SJSA1 (cell line): ENCODE measurements at regions not wholly inside any gene's neighbourhood (a gene's known extent, or its start where the extent isn't known, plus 50 kb on each side); places are given as distances from the start of the nearest gene placed in this dataset.

ENCODE experiments used
- DNase-seq, 2 experiments: peaks; one replicate each; pipeline ENCODE4 v3.0.0-alpha.2; 2015 to 2020; ENCODE audit warnings: low spot score in 2 of 2, low read depth in 1 of 2
- H3K27ac ChIP-seq: fragments of 250-450 bp; sonication (Bioruptor Pico); 2 replicates; pipeline ENCODE4 v1.5.1; 2020; ENCODE audit warnings: mild to moderate bottlenecking, moderate library complexity
- H3K27me3 ChIP-seq: fragments of 250-450 bp; sonication (Bioruptor Pico); replicated peaks from 2 replicates; pipeline ENCODE4 v1.5.1; 2020; ENCODE audit warnings: mild to moderate bottlenecking, moderate library complexity
- H3K36me3 ChIP-seq: fragments of 250-450 bp; sonication (Bioruptor Pico); 2 replicates; pipeline ENCODE4 v1.5.1; 2020; ENCODE audit warnings: mild to moderate bottlenecking
- H3K4me1 ChIP-seq: fragments of 250-450 bp; sonication (Bioruptor Pico); replicated peaks from 2 replicates; pipeline ENCODE4 v1.6.1; 2021; ENCODE audit warnings: mild to moderate bottlenecking
- H3K4me3 ChIP-seq: fragments of 250-450 bp; sonication (Bioruptor Pico); 2 replicates; pipeline ENCODE4 v1.5.1; 2020; ENCODE audit warnings: mild to moderate bottlenecking
- H3K9me3 ChIP-seq: fragments of 250-450 bp; sonication (Bioruptor Pico); replicated peaks from 2 replicates; pipeline ENCODE4 v1.5.1; 2020; ENCODE audit warnings: mild to moderate bottlenecking

- no peaks in the 10 kb centered on the region for H3K9me3 ChIP-seq
- no peak for DNase-seq
- peaks cover 6% of the 10 kb centered on the region for H3K4me1 ChIP-seq
- H3K4me3 ChIP-seq, result no peak overlapping the region
- no peak overlapping the region for H3K27ac ChIP-seq
- no peaks in the 10 kb centered on the region for H3K27me3 ChIP-seq
- H3K36me3 ChIP-seq, result no peaks in the 10 kb centered on the region
Observed at GRCh38 chr5:96285823-96286222, 147.2 kb downstream of the PCSK1 start.

GRCh38 chr5:96284727-96285389 lies 148.2 kb downstream of the PCSK1 start:
- Histone ChIP-seq H3K27ac (no peak overlapping the region), H3K9me3 (no peaks in the 10 kb centered on the region), H3K4me3 (no peak overlapping the region), H3K36me3 (no peaks in the 10 kb centered on the region), H3K27me3 (no peaks in the 10 kb centered on the region), H3K4me1 (peaks cover 16% of the 10 kb centered on the region)
- DNase-seq, result no peak

- DNase-seq, result no peak
Observed at GRCh38 chr5:96283589-96283988, 149.5 kb downstream of the PCSK1 start.

GRCh38 chr5:96282020-96282419 lies 151.0 kb downstream of the PCSK1 start:
- Histone ChIP-seq H3K27me3 (no peaks in the 10 kb centered on the region), H3K9me3 (no peaks in the 10 kb centered on the region), H3K27ac (no peak overlapping the region), H3K36me3 (no peaks in the 10 kb centered on the region), H3K4me3 (no peak overlapping the region), H3K4me1 (peaks cover 23% of the 10 kb centered on the region)
- DNase-seq, result no peak

More at GRCh38 chr5:96283589-96283988, 149.5 kb downstream of the PCSK1 start:
- H3K27me3 ChIP-seq, result no peaks in the 10 kb centered on the region
- H3K4me3 ChIP-seq, result no peak overlapping the region
- H3K36me3 ChIP-seq, result no peaks in the 10 kb centered on the region
- H3K27ac ChIP-seq, result no peak overlapping the region
- peaks cover 23% of the 10 kb centered on the region for H3K4me1 ChIP-seq
- no peaks in the 10 kb centered on the region for H3K9me3 ChIP-seq

DNA sequence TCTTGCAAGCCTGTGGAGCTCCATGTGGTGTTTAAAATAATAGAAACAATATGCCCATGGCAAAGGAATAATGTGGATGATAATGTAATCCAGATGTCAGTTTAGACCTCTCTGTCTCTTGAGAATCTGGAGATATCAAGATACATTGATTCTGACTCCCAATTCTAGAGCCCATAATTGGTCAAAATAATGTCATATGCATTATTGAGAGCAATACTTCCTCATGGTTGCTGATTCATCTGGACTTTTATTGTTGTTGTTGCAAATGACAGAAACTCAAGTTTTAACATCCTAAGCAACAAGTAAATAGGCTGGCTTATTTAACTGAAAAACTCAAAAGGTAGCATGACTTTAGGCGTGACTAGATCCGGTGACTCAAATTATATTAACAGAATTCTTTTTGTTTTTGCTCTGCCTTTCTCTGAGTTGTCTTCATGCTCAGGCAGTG lies 152.1 kb downstream of the PCSK1 start:
- Histone ChIP-seq H3K36me3 (no peaks in the 10 kb centered on the region), H3K4me3 (no peak overlapping the region), H3K9me3 (no peaks in the 10 kb centered on the region), H3K4me1 (peaks cover 23% of the 10 kb centered on the region), H3K27ac (no peak overlapping the region), H3K27me3 (no peaks in the 10 kb centered on the region)
- peak in 1 of 2 experiments; percentile 6 for DNase-seq

DNA sequence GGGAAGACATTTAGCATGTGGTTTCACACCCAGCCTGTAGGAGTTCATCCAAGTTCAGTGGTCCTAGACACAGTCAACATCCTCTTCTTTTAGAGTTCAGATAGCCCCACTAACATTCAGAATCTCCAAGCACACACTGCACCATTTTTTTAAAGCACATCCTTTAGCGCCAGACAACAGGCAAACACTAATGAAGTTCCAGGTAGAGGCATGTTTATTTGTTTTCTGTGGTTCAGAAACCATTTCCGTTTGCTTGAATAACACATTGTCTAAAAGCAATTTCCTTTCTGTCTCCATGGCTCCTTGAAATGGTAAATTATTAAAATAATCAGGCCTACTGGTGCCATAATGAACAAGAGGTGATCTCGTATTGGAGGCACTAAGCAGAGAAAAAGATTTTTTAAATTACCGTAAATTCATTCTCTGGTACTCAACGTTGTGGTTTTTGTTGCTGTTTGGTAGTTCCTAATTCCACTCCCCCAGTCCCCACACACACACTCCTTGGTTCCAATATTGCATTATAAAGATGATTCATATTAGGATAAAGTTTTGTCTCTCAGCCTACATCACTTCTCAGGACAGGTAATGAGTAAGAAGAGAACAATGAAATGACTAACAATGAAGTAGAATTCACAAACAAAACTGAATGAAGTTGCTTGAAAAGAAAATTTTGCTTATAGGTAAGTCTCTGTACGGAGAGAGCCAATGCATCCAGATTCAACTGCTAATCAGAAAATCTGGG lies 153.1 kb downstream of the PCSK1 start:
- peak in 1 of 2 experiments; percentile 19 for DNase-seq
- H3K4me1 ChIP-seq, result peaks cover 23% of the 10 kb centered on the region
- H3K4me3 ChIP-seq, result no peak overlapping the region
- no peaks in the 10 kb centered on the region for H3K36me3 ChIP-seq
- H3K27me3 ChIP-seq, result no peaks in the 10 kb centered on the region
- no peak overlapping the region for H3K27ac ChIP-seq
- H3K9me3 ChIP-seq, result no peaks in the 10 kb centered on the region

DNA sequence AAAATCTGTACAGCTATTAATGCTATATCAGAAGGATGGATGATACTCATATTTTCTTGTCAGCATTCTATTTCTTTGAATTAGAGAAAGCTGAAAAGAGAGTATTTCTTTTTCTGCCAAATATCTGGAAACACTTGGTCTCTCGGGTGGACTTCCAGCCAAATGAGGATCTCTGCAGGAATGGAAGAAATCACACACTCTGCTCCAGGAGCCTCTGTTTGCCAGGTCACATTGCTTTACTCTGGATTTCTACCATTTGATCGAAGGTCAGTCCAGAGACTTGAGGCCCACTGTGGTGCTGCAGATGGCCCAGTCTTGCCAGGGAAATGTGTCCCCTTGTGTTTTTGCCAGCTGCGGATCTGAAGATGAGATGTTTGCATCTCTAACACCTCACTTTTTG lies 154.1 kb downstream of the PCSK1 start:
- no peak for DNase-seq
- Histone ChIP-seq H3K9me3 (no peaks in the 10 kb centered on the region), H3K27me3 (no peaks in the 10 kb centered on the region), H3K36me3 (no peaks in the 10 kb centered on the region), H3K4me1 (peaks cover 23% of the 10 kb centered on the region), H3K27ac (no peak overlapping the region), H3K4me3 (no peak overlapping the region)

DNA sequence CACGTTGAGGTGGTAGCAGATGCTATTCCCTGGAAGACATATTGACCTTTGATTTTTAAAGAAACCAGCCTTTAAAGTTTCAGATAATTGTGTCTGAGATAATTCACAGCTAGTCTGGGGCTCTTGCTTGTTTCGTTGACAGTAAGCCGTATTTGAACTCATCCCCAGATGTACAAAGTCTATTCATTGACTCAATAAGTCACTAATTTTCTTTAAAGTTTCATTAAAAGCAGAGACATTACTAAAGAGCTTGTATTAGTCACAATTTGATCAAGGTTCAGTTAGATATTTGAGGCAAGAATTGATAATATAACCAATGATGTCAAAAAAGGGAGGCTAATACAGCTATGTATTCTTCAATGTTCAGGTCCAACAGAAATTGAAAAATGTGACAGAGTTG lies 158.0 kb downstream of the PCSK1 start:
- Histone ChIP-seq H3K9me3 (no peaks in the 10 kb centered on the region), H3K27ac (no peak overlapping the region), H3K4me3 (no peak overlapping the region), H3K27me3 (no peaks in the 10 kb centered on the region), H3K4me1 (peaks cover 9% of the 10 kb centered on the region), H3K36me3 (no peaks in the 10 kb centered on the region)
- DNase-seq, result no peak

- no peaks in the 10 kb centered on the region for H3K4me1 ChIP-seq
- H3K36me3 ChIP-seq, result no peaks in the 10 kb centered on the region
- no peak overlapping the region for H3K4me3 ChIP-seq
- H3K9me3 ChIP-seq, result no peaks in the 10 kb centered on the region; the same call in 1 of the 2 replicates
- no peak overlapping the region for H3K27ac ChIP-seq
- DNase-seq, result no peak
- no peaks in the 10 kb centered on the region for H3K27me3 ChIP-seq
Observed at GRCh38 chr5:96265487-96265886, 167.6 kb downstream of the PCSK1 start.

- Histone ChIP-seq H3K4me1 (peaks cover 10% of the 10 kb centered on the region), H3K36me3 (no peaks in the 10 kb centered on the region), H3K4me3 (no peak overlapping the region), H3K27me3 (no peaks in the 10 kb centered on the region), H3K27ac (no peak overlapping the region), H3K9me3 (no peaks in the 10 kb centered on the region; the same call in 1 of the 2 replicates)
- DNase-seq, result no peak
Observed at GRCh38 chr5:96264047-96264446, 169.0 kb downstream of the PCSK1 start.

GRCh38 chr5:96262105-96262504 lies 170.9 kb downstream of the PCSK1 start:
- Histone ChIP-seq H3K36me3 (no peaks in the 10 kb centered on the region), H3K4me1 (peaks cover 29% of the 10 kb centered on the region), H3K27me3 (no peaks in the 10 kb centered on the region), H3K4me3 (no peak overlapping the region), H3K9me3 (no peaks in the 10 kb centered on the region; the same call in 1 of the 2 replicates), H3K27ac (no peak overlapping the region)
- no peak for DNase-seq

DNA sequence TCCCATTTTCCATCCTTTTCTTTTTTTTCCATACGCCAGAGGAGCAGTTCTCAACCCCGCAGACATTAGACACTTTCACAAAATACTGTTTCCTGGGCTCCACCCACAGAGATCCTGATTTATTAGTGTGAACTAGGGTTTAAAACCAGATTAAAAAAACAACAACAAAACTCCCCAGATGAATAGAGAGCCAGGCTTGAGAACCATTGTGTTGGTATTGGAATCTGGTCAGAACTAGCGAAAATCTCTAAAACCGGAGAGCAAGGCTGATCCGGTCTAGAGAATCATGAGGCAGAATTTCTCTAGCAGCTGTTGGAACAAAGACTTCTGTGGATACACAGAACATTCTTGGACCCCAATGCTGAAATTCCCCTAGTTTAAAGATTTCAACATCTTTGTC lies 173.0 kb downstream of the PCSK1 start:
- peaks cover 47% of the 10 kb centered on the region for H3K4me1 ChIP-seq
- no peak overlapping the region; the same call in 1 of the 2 replicates for H3K27ac ChIP-seq
- no peaks in the 10 kb centered on the region for H3K27me3 ChIP-seq
- no peaks in the 10 kb centered on the region for H3K36me3 ChIP-seq
- H3K4me3 ChIP-seq, result no peak overlapping the region
- no peak for DNase-seq
- no peaks in the 10 kb centered on the region for H3K9me3 ChIP-seq

- H3K27ac ChIP-seq, result peak overlapping the region; percentile 94
- H3K9me3 ChIP-seq, result no peaks in the 10 kb centered on the region
- peaks cover 55% of the 10 kb centered on the region for H3K4me1 ChIP-seq
- no peaks in the 10 kb centered on the region for H3K27me3 ChIP-seq
- H3K36me3 ChIP-seq, result no peaks in the 10 kb centered on the region
- DNase-seq, result peak in 1 of 2 experiments; percentile 75
- no peak overlapping the region for H3K4me3 ChIP-seq
Observed at GRCh38 chr5:96259151-96259772, 173.8 kb downstream of the PCSK1 start.

GRCh38 chr5:96258692-96259091 lies 174.4 kb downstream of the PCSK1 start:
- H3K4me1 ChIP-seq, result peaks cover 58% of the 10 kb centered on the region
- no peaks in the 10 kb centered on the region for H3K36me3 ChIP-seq
- no peak overlapping the region for H3K4me3 ChIP-seq
- H3K27me3 ChIP-seq, result no peaks in the 10 kb centered on the region
- peak overlapping the region; percentile 94 for H3K27ac ChIP-seq
- no peak for DNase-seq
- H3K9me3 ChIP-seq, result no peaks in the 10 kb centered on the region
